Colonic mucosa (tissue), 4 donors: ENCODE measurements at regions not wholly inside any gene's neighbourhood (a gene's known extent, or its start where the extent isn't known, plus 50 kb on each side); places are given as distances from the start of the nearest gene placed in this dataset.
"Not testable (repeated sequence)": the region's sequence is repeated elsewhere in the genome, so short reads cannot be mapped to it uniquely, and the experiment has no call there.

Experiments
- DNase-seq: peaks from one replicate; pipeline ENCODE4 v3.0.0-alpha.2; 2020
- H3K27ac ChIP-seq: fragments of 200-600 bp; one replicate; pipeline ENCODE4 v1.8.0; 2021
- H3K27me3 ChIP-seq: fragments of 200-600 bp; one replicate; pipeline ENCODE4 v1.8.0; 2021
- H3K36me3 ChIP-seq: fragments of 200-600 bp; one replicate; pipeline ENCODE4 v1.8.0; 2021
- H3K4me1 ChIP-seq: fragments of 200-600 bp; one replicate; pipeline ENCODE4 v1.8.0; 2021; ENCODE audit warnings: mild to moderate bottlenecking
- H3K4me3 ChIP-seq: fragments of 200-600 bp; one replicate; pipeline ENCODE4 v1.8.0; 2021
- H3K9ac ChIP-seq, 2 donors: one replicate each; pipeline ENCODE4 v1.7.0; 2013; ENCODE audit warnings: control low read depth in 2 of 2, low read depth in 2 of 2, low read length in 2 of 2
- H3K9me3 ChIP-seq: fragments of 200-600 bp; one replicate; pipeline ENCODE4 v1.8.0; 2021
- CTCF ChIP-seq: fragments of 200-600 bp; IDR thresholded peaks from one replicate; pipeline ENCODE4 v1.8.0; 2022; ENCODE audit warnings: antibody characterized with exemption, mild to moderate bottlenecking
- intact Hi-C: fragments of 100-400 bp; cut with DNase I; formaldehyde crosslinking; loops from one replicate; pipeline ENCODE4 v1.14.1; 2022
- donor health status: healthy.
- donor health status: DM: no; HTN: no; CAD: no.
- donor health status: DM: no; HTN: no; CAD: no.

GRCh38 chr7:104956753-104957450 lies 57.1 kb upstream of the KMT2E start:
- H3K27me3 ChIP-seq: no peaks in the 10 kb centered on the region
- no peak for DNase-seq
- no peaks in the 10 kb centered on the region for H3K36me3 ChIP-seq
- no peak overlapping the region for H3K9ac ChIP-seq
- H3K9me3 ChIP-seq: no peaks in the 10 kb centered on the region
- intact Hi-C loops: no loop called here
- TF ChIP-seq CTCF: no peak
- H3K27ac ChIP-seq: peak overlapping the region; percentile 49
- no peak overlapping the region for H3K4me3 ChIP-seq
- H3K4me1 ChIP-seq: no peaks in the 10 kb centered on the region

- intact Hi-C loops: no loop called here
- no peaks in the 10 kb centered on the region for H3K4me1 ChIP-seq
- DNase-seq: no peak
These were observed 55.6 kb upstream of the KMT2E start for GRCh38 chr7:104958371-104958865.

DNA sequence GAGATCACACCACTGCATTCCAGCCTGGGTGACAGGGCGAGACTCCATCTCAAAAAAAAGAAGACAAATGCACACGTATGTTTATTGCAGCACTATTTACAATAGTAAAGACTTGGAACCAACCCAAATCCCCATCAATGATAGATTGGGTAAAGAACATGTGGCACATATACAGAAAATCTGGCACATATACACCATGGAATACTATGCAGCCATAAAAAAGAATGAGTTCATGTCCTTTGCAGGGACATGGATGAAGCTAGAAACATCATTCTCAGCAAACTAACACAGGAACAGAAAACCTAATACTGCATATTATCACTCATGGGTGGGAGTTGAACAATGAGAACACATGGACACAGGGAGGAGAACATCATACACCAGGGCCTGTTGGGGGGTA lies 54.5 kb upstream of the KMT2E start:
- H3K27me3 ChIP-seq, intact Hi-C loops, H3K27ac ChIP-seq, H3K4me3 ChIP-seq, H3K9ac ChIP-seq, H3K36me3 ChIP-seq, H3K9me3 ChIP-seq, H3K4me1 ChIP-seq, DNase-seq: not testable (repeated sequence)

More at GRCh38 chr7:104958371-104958865, 55.6 kb upstream of the KMT2E start:
- no peak overlapping the region for H3K4me3 ChIP-seq
- no peak for TF ChIP-seq CTCF
- H3K36me3 ChIP-seq: no peaks in the 10 kb centered on the region
- peak overlapping the region; percentile 10 for H3K27ac ChIP-seq
- H3K9me3 ChIP-seq: no peaks in the 10 kb centered on the region
- H3K27me3 ChIP-seq: no peaks in the 10 kb centered on the region
- H3K9ac ChIP-seq: no peak overlapping the region

GRCh38 chr7:104960741-104961448 lies 53.1 kb upstream of the KMT2E start:
- H3K4me1 ChIP-seq: peaks cover 3% of the 10 kb centered on the region
- intact Hi-C loops: no loop called here
- H3K27me3 ChIP-seq: no peaks in the 10 kb centered on the region
- H3K9ac ChIP-seq: no peak overlapping the region
- no peak overlapping the region for H3K4me3 ChIP-seq
- peak; percentile 53 for DNase-seq
- H3K36me3 ChIP-seq: no peaks in the 10 kb centered on the region
- H3K9me3 ChIP-seq: no peaks in the 10 kb centered on the region
- TF ChIP-seq CTCF: no peak
- peak overlapping the region; percentile 48 for H3K27ac ChIP-seq

GRCh38 chr7:104961821-104962220 lies 52.2 kb upstream of the KMT2E start:
- no peak for DNase-seq
- no peak overlapping the region for H3K27ac ChIP-seq
- intact Hi-C loops: no loop called here
- H3K4me3 ChIP-seq: no peak overlapping the region
- H3K9ac ChIP-seq: no peak overlapping the region
- no peaks in the 10 kb centered on the region for H3K27me3 ChIP-seq
- no peaks in the 10 kb centered on the region for H3K9me3 ChIP-seq
- no peak for TF ChIP-seq CTCF
- peaks cover 3% of the 10 kb centered on the region for H3K4me1 ChIP-seq
- no peaks in the 10 kb centered on the region for H3K36me3 ChIP-seq

- no peak for DNase-seq
- Histone ChIP-seq H3K4me1 (peaks cover 3% of the 10 kb centered on the region), H3K9ac (no peak overlapping the region), H3K36me3 (no peaks in the 10 kb centered on the region), H3K27me3 (no peaks in the 10 kb centered on the region), H3K9me3 (no peaks in the 10 kb centered on the region), H3K27ac (no peak overlapping the region), H3K4me3 (no peak overlapping the region)
- TF ChIP-seq CTCF: no peak
- intact Hi-C loops: no loop called here
These were observed 51.2 kb upstream of the KMT2E start for GRCh38 chr7:104962781-104963180.
